Mesothelial cell of epicardium (in vitro differentiated cells): ENCODE measurements at regions not wholly inside any gene's neighbourhood (a gene's known extent, or its start where the extent isn't known, plus 50 kb on each side); places are given as distances from the start of the nearest gene placed in this dataset.

Experiments
- DNase-seq, 2 experiments: peaks; one replicate each; pipeline ENCODE4 v3.0.0; 2021; ENCODE audit warnings: low spot score in 2 of 2; ENCODE audit not compliant: unreplicated experiment in 2 of 2
- H3K27ac Mint-ChIP-seq: 2 replicates; pipeline ENCODE4 v1.8.0; 2021; ENCODE audit warnings: mixed read lengths
- H3K27me3 Mint-ChIP-seq: 2 replicates; pipeline ENCODE4 v1.8.0; 2021; ENCODE audit warnings: low read depth, mixed read lengths
- H3K36me3 Mint-ChIP-seq: 2 replicates; pipeline ENCODE4 v1.8.0; 2021; ENCODE audit warnings: mixed read lengths
- H3K4me1 Mint-ChIP-seq: 2 replicates; pipeline ENCODE4 v1.8.0; 2021; ENCODE audit warnings: mixed read lengths
- H3K4me3 Mint-ChIP-seq: 2 replicates; pipeline ENCODE4 v1.8.0; 2021; ENCODE audit warnings: mild to moderate bottlenecking, moderate library complexity, mixed read lengths
- H3K9me3 Mint-ChIP-seq: 2 replicates; pipeline ENCODE4 v1.8.0; 2021; ENCODE audit warnings: mixed read lengths
- TF ChIP-seq, protein P1 (sequence below): fragments of 200-600 bp; sonication (generic); IDR thresholded peaks from one replicate; pipeline ENCODE4 v1.5.0; 2021; ENCODE audit warnings: antibody characterized with exemption; ENCODE audit not compliant: unreplicated experiment

DNA sequence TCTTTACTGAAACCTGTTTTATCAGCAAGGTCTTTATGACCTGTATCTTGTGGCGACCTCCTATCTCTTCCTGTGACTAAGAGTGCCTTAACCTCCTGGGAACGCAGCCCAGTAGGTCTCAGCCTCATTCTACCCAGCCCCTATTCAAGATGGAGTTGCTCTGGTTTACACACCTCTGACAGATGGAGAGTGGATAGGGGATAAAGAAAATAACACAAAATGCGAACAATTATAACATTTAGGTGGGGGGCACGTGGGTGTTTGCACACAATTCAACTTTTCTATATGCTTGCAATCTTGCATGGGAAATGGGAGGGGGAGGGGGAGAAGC, 83.3 kb downstream of the RMI2 start:
- Mint-ChIP-seq H3K36me3 (no peaks in the 10 kb centered on the region), H3K9me3 (peaks cover 16% of the 10 kb centered on the region), H3K27me3 (peaks cover 6% of the 10 kb centered on the region), H3K4me1 (no peaks in the 10 kb centered on the region), H3K4me3 (no peak overlapping the region), H3K27ac (no peak overlapping the region)
- DNase-seq, result no peak
- TF ChIP-seq, protein P1, sequence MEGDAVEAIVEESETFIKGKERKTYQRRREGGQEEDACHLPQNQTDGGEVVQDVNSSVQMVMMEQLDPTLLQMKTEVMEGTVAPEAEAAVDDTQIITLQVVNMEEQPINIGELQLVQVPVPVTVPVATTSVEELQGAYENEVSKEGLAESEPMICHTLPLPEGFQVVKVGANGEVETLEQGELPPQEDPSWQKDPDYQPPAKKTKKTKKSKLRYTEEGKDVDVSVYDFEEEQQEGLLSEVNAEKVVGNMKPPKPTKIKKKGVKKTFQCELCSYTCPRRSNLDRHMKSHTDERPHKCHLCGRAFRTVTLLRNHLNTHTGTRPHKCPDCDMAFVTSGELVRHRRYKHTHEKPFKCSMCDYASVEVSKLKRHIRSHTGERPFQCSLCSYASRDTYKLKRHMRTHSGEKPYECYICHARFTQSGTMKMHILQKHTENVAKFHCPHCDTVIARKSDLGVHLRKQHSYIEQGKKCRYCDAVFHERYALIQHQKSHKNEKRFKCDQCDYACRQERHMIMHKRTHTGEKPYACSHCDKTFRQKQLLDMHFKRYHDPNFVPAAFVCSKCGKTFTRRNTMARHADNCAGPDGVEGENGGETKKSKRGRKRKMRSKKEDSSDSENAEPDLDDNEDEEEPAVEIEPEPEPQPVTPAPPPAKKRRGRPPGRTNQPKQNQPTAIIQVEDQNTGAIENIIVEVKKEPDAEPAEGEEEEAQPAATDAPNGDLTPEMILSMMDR, result no peak

DNA sequence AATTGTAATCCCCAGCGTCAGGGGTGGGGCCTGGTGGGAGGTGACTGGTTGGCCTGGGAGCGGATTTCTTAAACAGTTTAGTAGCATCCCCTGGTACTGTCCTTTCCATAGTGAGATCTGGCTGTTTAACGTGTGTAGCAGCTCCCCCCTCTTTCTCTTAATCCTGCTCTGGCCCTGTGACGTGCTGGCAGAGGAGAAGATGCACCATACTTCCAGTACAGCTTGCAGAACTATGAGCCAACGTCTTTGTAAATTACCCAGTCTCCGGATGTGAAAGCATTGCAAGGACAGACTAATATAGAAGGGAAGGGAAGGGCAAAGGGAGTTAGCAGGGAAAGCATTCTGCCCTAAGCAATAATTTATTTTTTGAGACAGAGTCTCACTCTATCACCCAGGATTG, 83.9 kb downstream of the RMI2 start:
- no peaks in the 10 kb centered on the region for H3K4me1 Mint-ChIP-seq
- no peak overlapping the region for H3K4me3 Mint-ChIP-seq
- peaks cover 16% of the 10 kb centered on the region for H3K9me3 Mint-ChIP-seq
- DNase-seq, result no peak
- no peaks in the 10 kb centered on the region for H3K36me3 Mint-ChIP-seq
- H3K27ac Mint-ChIP-seq, result no peak overlapping the region
- TF ChIP-seq, protein P1, result no peak
- peaks cover 7% of the 10 kb centered on the region for H3K27me3 Mint-ChIP-seq

GRCh38 chr16:11429823-11430222, 84.6 kb downstream of the RMI2 start:
- H3K4me3 Mint-ChIP-seq, result no peak overlapping the region
- peaks cover 10% of the 10 kb centered on the region for H3K27me3 Mint-ChIP-seq
- TF ChIP-seq, protein P1, result no peak

DNA sequence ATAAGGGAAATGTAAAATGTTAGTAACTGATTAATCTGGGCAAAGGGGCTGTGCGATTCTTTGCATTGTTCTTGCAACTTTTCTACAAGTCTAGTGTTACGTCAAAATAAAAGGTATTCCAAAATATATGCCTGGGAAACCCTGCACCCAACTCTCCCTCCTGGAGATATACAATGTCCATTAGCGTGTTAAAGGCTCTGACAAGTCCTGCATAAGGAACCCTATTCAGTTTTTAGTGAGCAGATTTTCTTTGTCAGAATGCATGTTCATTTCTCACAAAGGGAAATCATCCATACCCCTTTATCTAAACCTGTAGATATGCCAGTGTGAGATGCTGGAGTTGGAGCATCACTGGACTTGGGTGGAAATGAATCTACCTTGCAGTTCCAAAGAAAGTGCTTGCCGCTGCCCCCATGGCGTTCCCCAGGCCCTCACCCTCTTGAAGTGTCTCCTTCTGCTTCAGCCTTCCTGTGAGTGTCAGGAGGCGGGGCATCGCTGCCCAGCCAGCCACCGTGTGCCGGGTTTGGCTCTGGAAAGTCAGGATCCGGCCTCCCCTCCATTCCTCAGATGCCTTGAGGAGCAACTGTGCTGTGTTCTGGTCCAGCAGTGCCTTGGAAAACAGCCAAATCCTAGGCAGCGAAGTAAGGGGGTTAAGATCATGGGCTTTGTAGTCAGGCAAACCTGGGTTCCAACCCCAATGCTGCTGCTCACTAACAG, 85.5 kb downstream of the RMI2 start:
- Mint-ChIP-seq H3K27me3 (peaks cover 12% of the 10 kb centered on the region), H3K4me3 (no peak overlapping the region), H3K36me3 (no peaks in the 10 kb centered on the region), H3K9me3 (peaks cover 16% of the 10 kb centered on the region), H3K4me1 (no peaks in the 10 kb centered on the region), H3K27ac (no peak overlapping the region)
- TF ChIP-seq, protein P1, result no peak
- DNase-seq, result no peak

More at GRCh38 chr16:11429823-11430222, 84.6 kb downstream of the RMI2 start:
- no peak for DNase-seq
- no peaks in the 10 kb centered on the region for H3K4me1 Mint-ChIP-seq
- no peaks in the 10 kb centered on the region for H3K36me3 Mint-ChIP-seq
- H3K27ac Mint-ChIP-seq, result no peak overlapping the region
- H3K9me3 Mint-ChIP-seq, result peaks cover 16% of the 10 kb centered on the region

DNA sequence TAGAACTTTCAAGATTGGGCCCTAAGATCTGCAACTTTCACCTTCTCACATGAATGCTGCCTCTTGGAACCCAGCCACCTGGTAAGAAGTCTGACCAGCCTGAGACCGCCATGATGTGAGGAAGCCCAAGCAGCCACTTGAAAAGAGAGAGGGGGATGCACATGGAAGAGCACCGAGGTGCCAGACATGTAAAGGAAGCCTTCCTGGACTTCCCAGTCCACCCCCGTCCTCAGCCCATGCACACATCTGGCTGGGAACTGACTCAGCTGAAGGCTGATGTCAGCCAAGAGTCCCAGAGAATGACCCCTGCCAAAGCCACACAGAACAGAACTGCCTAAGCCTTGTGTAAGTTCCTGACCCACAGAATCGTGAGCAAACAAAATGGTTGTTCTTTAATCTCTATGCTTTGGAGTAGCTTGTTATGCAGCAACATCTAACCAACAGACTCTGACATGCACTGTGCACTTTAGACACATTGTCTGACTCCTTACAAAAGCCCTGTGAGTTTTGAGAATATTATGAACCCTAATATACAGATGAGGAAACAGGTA, 86.7 kb downstream of the RMI2 start:
- no peaks in the 10 kb centered on the region for H3K4me1 Mint-ChIP-seq
- peaks cover 16% of the 10 kb centered on the region for H3K9me3 Mint-ChIP-seq
- no peaks in the 10 kb centered on the region for H3K36me3 Mint-ChIP-seq
- TF ChIP-seq, protein P1, result no peak
- no peak overlapping the region for H3K27ac Mint-ChIP-seq
- peaks cover 18% of the 10 kb centered on the region for H3K27me3 Mint-ChIP-seq
- H3K4me3 Mint-ChIP-seq, result no peak overlapping the region
- DNase-seq, result no peak
